A673 (cell line): ENCODE measurements at regions not wholly inside any gene's neighbourhood (a gene's known extent, or its start where the extent isn't known, plus 50 kb on each side); places are given as distances from the start of the nearest gene placed in this dataset.

Source experiments
- CTCF ChIP-seq: fragments of 300-800, 200-600 bp; sonication (generic); conservative IDR thresholded peaks from 2 replicates; pipeline ENCODE4 v1.5.1; 2017; ENCODE audit warnings: low read depth, mild to moderate bottlenecking, antibody characterized with exemption, low read length, moderate library complexity, mixed read lengths
- EZH2 ChIP-seq: fragments of 200-600 bp; sonication (generic); IDR thresholded peaks from 2 replicates; pipeline ENCODE4 v1.6.1; 2017; ENCODE audit warnings: borderline replicate concordance, low read depth, mild to moderate bottlenecking, mixed read lengths, antibody characterized with exemption, low read length; ENCODE audit not compliant: poor library complexity, severe bottlenecking

- no peak for TF ChIP-seq CTCF
- no peak for TF ChIP-seq EZH2
Measured at GRCh38 chr15:35737441-35737840, 191.5 kb upstream of the DPH6 start.
